ENCODE measurements at regions not wholly inside any gene's neighbourhood (a gene's known extent, or its start where the extent isn't known, plus 50 kb on each side); places are given as distances from the start of the nearest gene placed in this dataset.

GRCh38 chr15:94683902-94684301 lies 452.5 kb downstream of the MCTP2 start:
- no peak for DNase-seq

- DNase-seq: no peak
Observed at GRCh38 chr15:94691169-94691568, 459.8 kb downstream of the MCTP2 start.

GRCh38 chr15:94692710-94693109 lies 461.3 kb downstream of the MCTP2 start:
- DNase-seq: no peak

GRCh38 chr15:94700211-94700610 lies 468.9 kb downstream of the MCTP2 start:
- DNase-seq: no peak

- DNase-seq: no peak
Observed at GRCh38 chr15:94701281-94701985, 470.1 kb downstream of the MCTP2 start.

- no peak for DNase-seq
Observed at GRCh38 chr15:94703596-94703995, 472.2 kb downstream of the MCTP2 start.

- no peak for DNase-seq
Observed at GRCh38 chr15:94704421-94704820, 473.1 kb downstream of the MCTP2 start.

GRCh38 chr15:94704946-94705345 lies 473.6 kb downstream of the MCTP2 start:
- DNase-seq: no peak

GRCh38 chr15:94709319-94709718 lies 478.0 kb downstream of the MCTP2 start:
- DNase-seq: no peak

GRCh38 chr15:94722024-94722636 lies 490.8 kb downstream of the MCTP2 start:
- no peak for DNase-seq

GRCh38 chr15:94723801-94724200 lies 492.4 kb downstream of the MCTP2 start:
- DNase-seq: no peak

- no peak for DNase-seq
Observed at GRCh38 chr15:94731286-94731685, 499.9 kb downstream of the MCTP2 start.

GRCh38 chr15:94734460-94734859 lies 503.1 kb downstream of the MCTP2 start:
- DNase-seq: no peak

- DNase-seq: no peak
Observed at GRCh38 chr15:94736236-94736635, 504.9 kb downstream of the MCTP2 start.

- DNase-seq: no peak
Observed at GRCh38 chr15:94739639-94740038, 508.3 kb downstream of the MCTP2 start.

GRCh38 chr15:94740469-94740868 lies 509.1 kb downstream of the MCTP2 start:
- DNase-seq: no peak

- DNase-seq: no peak
Observed at GRCh38 chr15:94743668-94744067, 512.3 kb downstream of the MCTP2 start.

GRCh38 chr15:94744080-94744793 lies 512.9 kb downstream of the MCTP2 start:
- no peak for DNase-seq

GRCh38 chr15:94745371-94745770 lies 514.0 kb downstream of the MCTP2 start:
- no peak for DNase-seq

GRCh38 chr15:94747510-94747909 lies 516.1 kb downstream of the MCTP2 start:
- DNase-seq: no peak

- DNase-seq: no peak
Observed at GRCh38 chr15:94749811-94750617, 518.7 kb downstream of the MCTP2 start.

- DNase-seq: no peak
Observed at GRCh38 chr15:94760348-94760747, 529.0 kb downstream of the MCTP2 start.

- DNase-seq: no peak
Observed at GRCh38 chr15:94761574-94761973, 530.2 kb downstream of the MCTP2 start.
